ENCODE measurements at regions not wholly inside any gene's neighbourhood (a gene's known extent, or its start where the extent isn't known, plus 50 kb on each side); places are given as distances from the start of the nearest gene placed in this dataset.

DNA sequence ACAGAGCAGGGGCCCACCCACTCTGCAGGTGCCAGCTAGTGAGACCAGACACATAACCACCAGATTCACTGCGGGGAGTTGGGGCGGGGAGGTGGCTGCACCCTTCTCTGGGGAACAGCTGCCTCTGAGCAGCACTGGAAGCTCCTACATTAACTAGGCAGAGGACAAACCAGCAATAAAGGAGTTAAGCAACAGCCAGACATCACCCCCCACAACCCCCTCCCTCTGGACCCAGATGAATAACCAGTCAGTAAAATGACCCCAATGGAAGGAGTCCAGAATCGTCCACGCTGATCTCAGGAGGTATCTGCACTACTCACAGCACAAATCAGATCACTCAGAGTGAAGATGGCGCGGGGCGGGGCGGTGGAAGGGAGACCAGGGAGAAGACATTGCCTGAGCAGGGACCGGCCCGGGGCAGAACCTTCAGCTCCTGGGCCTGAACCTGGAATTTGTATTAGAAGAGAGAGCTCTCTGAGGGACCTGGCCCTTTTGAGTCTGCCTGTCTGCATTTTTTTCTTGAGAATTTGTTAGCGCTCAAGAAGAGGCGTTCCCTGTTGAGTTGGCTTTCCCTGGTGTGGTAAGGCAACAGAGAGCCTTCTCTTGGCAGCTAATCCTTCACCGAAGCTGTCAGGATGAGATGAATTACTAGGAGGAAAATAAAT, 125.5 kb upstream of the NCAM1 start:
- DNase-seq = no peak

DNA sequence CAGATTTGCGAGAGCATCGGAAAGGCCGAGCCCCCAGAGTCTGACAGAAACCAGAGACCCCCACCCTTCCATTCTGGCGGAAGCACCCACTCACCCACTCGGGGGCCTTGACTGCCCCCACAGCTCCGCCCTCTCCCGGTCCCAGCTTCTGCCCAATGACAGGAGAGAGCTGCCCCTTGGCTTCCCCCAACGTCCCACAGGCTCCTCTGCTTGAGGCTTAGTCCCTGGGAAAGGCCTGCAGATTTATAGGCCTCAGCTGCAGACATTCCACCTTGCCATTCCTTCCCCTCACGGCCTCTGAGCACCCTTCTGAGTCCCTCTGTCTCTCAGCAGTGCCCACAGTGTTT, 125.0 kb upstream of the NCAM1 start:
- no peak for DNase-seq

DNA sequence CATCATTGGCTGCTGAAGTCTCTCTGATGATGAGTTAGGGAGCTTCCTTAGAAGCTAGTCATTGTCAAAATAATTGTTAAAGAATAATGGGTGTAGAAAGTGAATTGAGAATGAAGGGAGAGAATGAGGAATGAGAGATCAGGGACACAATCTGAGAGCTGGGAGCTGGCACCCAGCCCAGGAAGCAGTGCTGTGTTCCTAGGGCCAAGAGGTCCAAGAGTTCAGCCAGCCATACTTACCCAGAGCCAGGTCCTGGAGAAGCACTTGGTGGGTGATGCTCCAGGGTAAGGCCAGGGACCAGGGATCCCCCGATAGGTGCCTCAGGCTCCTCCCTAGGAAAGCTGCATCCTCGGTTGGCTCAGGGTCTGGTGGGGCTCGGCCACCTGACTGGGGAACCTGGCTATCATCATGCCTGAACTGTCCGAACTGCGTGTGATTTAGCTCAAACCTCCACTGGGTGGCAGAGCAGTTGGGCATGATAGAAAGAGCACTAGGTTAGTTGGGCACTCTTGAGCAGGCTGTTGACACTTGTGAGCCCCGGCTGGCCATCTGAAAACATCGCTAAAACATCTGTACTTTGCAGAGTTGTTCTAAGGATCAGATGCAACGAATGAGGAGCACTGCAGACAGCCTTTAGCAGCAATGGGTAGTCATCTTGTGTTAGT, 123.9 kb upstream of the NCAM1 start:
- no peak for DNase-seq

DNA sequence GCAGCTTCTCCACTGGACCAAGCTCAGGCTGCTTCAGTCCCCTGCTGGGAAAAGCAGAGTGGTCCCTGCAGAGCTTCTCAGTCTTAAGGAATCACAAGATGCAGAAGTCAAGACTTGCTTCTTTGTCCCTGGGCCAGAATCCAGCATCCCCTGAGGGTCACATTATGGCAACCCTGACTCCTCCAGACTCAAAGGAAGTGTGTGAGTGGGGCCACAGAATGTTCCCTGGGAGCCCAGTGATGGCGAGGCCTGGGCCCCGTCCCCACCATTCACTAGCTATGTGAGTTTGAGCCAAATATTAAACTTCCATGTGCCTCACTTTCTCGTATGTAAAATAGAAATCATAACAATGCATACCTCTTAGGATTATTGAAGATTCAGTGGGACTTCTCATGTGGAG, 122.2 kb upstream of the NCAM1 start:
- no peak for DNase-seq

DNA sequence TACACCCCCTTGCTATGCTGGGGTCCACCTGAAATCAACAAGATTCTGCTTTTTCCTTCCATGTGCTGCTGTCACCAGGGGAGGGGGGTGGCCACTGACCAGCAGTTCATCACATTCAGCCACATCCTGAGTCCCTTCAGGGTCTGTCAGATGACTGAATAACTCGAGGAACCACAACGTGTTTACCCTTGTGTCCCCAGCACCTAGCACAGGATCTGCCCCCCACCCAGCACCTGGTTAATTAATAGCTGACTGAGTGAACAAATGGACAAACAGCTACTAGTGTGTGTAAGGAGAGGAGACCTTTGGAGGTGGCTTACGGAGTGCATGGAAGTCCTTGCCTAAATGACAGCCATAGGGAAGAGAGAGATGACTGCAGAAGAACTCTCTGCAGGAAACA, 119.5 kb upstream of the NCAM1 start:
- no peak for DNase-seq

DNA sequence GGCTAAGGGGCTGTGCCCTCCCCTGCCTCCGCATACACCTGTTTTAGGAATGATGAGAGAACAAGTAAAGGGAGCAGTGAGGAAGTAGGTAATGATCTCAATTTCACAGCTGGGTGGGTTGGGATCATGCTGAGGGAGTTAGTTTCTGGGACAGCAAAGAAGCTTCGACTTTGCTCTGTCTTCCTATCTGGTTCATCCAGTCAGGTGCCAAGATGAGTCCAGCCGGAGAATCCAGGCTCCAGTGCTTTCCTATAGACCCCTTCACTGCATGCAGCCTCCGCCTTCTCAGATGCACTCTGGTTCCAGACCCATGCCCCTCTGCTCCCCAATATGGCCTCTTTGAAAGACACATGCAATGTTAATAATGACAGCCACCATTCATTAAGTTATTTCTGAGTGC, 119.1 kb upstream of the NCAM1 start:
- DNase-seq = no peak

DNA sequence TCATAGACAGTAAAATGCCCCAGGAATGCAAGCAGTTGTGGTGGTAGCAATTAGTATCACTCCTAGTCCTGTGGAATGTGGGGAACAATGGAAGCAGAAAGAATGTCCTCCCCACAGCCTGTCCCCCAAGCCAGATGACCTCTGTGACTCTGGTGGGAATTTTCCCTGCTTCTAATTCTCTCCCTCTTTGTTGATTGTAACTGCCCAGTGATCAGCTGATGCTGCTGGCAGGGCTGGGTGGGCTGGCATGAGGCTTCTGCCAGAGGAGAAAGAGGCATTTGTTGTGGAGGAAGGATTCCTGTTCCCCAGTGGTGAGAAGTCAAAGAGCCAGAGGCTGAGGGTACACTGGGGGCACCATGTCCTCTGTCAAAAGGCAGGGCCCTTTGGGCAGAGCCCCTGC, 116.7 kb upstream of the NCAM1 start:
- DNase-seq = no peak

DNA sequence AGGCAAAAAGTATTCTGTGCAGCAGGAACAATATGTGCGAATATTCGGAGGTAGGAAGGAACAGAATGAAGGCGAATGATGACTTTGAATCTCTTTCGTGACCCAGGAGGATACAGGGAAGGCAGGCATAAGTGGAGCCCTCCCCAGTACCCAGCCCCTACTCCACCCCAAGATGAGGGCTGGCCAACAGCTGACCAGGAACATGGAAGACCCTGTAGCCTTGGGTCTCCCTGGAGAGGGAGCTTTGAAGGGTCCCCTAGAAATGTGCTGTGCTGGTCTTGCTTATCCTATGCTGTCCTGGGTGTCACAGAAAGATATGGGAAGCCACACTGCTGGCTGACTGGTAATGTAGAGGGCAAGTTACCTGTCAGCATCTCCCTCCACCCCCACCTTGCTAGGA, 113.7 kb upstream of the NCAM1 start:
- DNase-seq = no peak

DNA sequence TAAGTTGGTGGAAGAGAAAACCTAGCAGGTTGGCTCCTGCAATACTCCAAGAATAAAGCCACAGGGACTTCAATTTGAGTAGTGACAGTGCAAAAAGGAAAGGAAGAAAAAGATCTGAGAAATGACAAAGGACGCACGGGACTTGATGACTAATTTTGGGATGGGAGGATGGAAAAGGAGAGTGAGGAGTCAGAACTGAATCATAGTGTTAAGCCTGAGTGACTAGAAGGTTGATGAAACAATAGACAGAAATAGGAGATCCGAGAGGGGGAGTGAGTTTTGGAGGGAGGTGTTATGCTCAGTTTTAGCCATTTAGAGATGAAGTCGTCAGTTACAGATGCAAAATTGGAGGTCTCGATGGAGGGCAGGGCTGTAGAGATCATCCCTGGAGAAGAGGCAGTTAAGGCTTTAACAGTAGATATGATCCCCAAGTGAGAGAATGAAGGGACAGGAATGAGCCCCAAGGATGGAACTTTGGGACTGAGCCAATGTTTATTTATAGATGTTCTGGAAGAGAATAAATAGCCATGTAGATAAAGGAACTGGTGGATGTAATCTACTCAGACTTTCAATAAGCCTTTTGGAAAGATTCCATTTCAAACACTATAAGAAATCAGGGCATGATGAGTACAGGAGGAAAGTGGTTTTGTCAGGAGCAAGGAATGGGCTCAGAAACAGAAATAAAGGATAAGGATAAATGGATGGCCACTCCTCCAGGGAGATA, 108.9 kb upstream of the NCAM1 start:
- no peak for DNase-seq

DNA sequence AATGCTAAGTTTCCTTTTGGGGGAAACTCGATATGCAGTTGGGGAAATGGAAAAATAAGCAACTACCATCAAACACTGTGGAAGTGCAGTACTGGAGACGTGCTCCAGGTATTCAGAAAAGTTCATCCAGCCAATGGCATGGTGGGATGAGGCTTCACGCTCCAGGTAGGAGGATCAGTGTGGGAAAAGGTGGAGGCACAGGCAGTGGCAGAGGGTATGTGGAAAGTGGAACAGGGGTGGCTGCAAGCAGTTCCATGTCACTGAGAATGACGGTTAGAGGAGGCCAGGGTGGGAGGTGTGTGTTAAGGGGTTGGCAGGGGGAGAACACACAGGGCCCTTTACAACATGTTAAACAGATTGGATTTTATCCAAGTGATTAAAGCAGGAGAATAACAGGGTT, 105.1 kb upstream of the NCAM1 start:
- no peak for DNase-seq

DNA sequence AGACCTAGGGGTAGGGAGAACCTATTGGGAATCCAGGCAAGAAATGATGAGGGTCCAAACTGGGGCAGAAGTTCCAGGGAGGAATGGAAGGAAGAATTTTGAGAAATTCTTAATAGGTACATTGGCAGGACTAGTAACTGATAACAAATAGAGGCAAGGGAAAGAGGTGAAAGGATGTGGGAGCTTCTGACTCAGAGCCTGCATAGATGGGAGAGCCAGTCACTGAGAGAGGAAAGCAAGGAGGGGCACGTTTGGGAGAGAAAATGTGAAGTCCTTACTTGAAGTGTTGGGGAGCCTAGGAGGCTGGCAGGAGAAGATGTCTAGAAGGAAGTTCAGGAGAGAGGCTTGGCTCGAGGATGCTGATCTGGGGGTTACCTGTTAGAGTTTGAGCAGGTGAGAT, 104.6 kb upstream of the NCAM1 start:
- no peak for DNase-seq

DNA sequence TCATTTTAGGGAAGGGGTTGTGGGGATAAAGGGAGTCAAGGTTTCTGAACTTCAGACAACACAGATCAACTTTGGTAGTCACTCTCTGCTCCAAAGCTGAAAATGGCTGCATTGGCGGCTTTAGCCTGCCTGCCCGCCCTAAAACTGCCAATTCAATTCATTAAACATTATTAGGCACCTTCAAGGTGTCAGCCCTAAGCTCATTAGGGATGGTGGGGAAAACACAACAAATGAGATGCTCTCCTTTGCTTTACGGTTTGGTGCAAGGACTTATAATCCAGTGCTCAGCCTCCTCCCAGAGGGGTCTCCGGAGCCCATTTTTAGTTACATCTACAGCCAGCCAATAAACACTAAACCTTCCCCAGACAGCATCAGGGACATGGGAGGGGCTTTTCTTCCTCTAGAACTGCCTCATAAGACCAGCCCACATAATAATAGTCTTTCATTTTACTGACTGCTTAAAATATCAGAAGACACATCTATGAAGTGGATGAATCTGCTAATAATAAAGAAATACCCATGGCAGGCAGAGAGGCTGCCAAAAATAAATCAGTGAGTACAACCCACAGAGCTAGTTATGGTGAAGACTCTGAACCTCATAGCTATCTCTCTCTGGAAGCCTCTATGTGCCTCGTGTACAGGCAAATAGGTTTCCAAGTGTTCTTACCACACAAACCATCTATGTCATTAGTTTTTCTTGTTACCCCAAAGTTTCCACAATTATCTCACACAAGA, 102.8 kb upstream of the NCAM1 start:
- DNase-seq = no peak

DNA sequence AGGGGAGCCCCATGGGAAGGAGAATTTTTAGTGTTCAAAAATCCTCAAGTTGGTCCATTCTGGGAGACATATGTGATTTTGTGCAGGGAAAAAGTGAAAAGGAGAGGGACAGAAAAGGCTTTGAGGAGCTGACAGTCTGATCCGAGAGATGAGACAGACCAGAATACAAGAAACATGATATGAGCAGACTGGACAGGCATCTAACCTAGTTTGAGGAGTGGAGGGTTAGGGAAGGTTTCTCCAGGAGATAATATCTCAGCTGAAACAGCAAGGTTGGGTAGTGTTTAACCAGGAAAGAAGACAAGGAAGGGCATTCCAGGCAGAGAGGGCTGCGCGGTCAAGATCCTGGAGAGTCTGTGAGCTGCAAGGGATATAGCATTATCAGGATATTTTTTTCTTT, 101.4 kb upstream of the NCAM1 start:
- no peak for DNase-seq

DNA sequence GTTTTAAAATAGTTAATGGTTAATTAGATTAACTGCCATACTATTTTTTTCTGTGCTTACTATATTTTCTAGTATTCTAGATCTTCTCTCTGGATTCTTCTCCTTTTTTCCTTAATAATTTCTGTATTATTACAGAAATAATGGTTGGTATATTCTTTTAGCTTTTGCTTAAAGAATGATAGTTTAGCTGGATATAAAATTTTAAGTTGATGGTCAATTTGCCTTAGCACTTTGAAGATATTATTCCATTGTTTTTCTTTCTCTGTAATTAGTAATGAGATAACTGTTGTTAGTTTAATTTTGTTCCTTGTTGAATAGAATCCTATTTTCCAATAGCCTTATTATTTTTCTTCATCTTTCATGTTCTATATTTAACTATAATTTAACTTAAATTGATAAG, 99.9 kb upstream of the NCAM1 start:
- no peak for DNase-seq

DNA sequence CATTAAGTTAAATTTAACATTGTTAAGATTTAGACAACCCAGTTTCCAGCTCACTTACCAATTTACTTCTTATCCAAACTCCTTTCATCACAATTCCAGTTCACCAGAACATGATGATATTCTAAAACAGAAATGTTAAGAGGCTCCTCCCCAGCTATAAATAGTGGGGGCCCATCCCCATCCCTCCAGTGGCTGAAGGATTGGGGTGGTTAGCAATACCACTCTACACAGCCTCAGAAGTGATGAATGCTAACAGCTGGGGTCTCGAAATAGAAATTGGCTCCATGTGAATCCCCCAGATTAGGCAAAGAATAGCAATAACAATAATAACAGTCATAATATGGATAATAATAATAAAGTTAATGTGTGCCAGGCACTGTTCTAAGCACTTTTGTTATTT, 97.9 kb upstream of the NCAM1 start:
- no peak for DNase-seq

DNA sequence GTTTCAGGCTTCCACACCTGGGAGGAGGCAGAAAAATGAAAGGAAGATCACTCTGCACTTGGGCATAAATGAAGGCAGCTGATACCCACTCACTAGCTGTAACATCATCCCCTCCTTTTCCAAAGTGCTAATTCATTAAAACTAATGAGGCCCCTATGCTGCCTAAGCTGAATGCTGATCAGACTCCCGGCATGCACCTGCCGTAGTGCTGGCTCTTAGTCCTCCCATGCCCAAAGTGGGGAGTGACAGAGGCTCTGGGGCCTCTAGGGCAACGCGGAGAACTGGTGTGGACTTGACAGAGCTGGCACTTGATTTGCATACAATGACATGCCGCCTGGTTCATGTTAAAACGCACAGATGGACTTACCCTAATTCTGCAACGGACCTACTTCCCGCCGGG, 96.5 kb upstream of the NCAM1 start:
- DNase-seq = no peak

DNA sequence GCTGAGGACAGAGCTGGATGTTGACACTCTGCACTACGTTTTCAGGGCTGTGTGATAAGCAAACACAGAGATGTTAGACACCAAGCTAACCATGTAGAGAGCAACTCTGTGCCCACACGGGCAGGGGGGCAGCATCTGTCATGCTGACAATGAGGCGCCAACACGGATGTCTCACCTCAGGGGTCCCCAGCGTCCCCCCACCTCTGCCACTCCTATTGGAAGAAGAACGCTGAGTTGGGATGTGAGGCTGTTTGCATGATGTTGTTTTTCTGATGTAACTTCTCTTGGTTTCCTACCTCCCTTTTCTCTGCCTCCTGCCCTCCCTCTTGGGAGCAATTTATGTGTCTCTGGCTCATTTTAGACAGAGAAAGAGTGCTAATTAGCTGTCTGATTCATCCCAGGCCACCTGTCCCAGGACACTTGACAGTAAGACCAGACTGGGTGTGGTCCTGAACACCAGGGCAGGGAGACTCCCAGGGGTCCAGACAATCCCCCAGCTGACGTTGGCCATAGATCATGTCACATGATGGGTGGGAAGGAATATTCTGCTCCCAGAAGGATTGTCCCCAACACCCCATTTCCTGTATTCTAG, 89.2 kb upstream of the NCAM1 start:
- DNase-seq = no peak

DNA sequence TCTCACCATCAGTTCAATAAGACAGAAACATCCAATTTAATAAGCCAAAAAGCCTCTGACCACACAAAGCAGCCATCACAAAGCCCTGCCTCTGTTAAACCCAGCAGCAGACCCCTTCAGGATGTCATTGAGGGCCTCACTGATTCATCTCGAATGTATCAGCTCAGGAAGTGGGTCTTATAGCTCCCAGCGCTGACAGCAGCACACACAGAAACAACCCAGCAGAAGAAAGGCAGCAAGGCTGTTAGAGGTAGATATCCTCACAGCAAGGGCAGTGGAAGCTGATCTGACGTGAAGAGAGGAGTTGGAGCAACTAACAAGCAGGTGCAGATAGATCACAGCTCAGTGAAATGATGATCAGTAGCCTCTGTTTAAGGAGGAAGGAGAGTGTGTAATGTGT, 86.2 kb upstream of the NCAM1 start:
- DNase-seq = no peak

DNA sequence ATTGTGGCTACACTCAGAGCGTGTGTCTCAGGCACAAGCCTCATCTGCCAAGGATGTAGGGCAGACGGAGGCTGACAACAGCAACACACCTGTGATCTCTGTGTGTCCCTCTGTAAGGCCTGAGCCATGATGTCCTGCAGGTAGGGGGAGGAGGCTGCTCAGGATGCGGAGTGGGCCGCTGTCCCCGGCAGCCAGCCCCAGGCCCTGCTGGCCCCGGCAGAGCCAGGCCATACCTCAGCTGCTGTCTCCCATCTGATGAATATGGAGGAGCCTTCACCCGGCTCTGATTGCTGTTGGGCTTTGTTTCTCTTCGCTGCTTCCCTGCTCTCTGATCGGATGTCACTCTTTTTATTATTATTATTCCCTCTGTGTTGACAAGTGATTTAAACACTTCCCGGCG, 83.6 kb upstream of the NCAM1 start:
- DNase-seq = no peak

DNA sequence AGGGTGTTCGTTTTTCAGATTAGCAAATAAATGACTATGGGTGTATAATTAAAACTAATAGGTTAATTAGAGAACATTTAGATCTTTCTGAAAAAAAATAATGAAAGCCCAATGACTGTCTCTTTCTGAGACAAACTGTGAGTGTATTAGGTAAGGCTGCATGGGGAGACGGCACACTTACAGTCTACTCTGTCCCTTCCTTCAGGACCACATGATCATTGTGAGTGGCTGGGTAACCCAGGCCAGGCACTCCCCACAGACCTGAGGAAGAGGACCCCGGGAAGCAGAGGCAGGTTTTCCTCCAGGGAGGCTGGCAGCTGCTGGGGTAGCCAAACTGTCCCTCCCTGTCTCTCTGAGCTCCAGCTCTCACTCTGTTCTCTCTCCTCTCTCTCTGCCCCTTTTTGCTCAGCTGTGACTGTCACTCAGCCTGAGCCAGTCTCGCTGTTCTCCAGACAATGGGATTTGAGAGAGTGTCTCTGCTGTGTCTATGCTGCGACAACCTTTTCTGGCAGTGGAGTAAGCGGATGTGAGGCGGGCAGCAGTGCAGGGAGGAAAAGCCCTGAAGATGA, 83.1 kb upstream of the NCAM1 start:
- no peak for DNase-seq

DNA sequence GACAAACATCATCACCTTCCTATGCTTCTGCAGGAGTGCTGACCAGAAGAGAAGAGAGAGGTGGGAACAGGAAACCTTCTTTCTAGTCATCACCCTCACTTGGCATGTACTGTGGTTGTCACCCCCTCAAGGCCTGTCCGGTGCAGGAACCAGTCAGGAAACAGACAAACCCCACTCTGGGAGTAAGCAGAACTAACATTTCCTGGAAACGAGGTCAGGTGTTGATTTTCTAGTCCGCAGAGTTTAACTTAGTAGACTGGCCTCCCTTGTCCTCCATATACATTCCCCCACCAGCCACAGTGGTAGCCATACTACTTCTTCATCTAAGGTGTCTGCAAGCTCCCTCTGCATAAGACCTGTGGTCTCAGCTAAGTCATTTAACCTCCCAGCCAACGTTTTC, 80.7 kb upstream of the NCAM1 start:
- DNase-seq = no peak

DNA sequence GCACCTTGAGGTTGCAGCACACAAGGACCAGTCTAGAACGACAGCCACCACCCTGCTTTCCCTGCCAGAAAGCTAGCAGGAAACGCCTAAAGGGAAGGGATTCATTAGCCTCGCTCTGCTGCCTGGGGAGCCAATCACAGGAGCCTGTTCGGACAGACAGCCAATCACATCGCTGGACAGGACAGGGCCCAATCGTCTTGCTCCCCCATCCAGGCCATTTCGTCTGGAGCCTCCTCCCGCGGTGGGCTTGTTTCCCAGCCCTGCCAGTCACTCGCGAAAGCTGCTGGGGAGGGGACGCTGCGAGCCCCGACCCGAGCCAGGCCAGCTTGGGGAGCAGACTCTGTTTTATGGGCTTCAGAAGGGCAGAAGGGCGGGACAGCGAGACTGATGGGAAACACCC, 79.8 kb upstream of the NCAM1 start:
- no peak for DNase-seq

Measured in stimulated activated CD4-positive, alpha-beta T cell treated with anti-CD3 and anti-CD28 coated beads, Interleukin-4, amount 100 ng/mL, for 1 hour (primary cell).